CD4-positive, CD25-positive, alpha-beta regulatory T cell (primary cell): ENCODE measurements at regions not wholly inside any gene's neighbourhood (a gene's known extent, or its start where the extent isn't known, plus 50 kb on each side); places are given as distances from the start of the nearest gene placed in this dataset.

Source experiments
- ATAC-seq, 2 donors: fragments of 150-1000 bp; cut with Tn5 transposase; one replicate each; pipeline ENCODE4 v1.10.0; 2021; ENCODE audit warnings: low read depth in 2 of 2, moderate number of reproducible peaks in 2 of 2, moderate library complexity in 1 of 2
- DNase-seq, 3 donors: peaks; one replicate each; pipeline versions ENCODE4 v3.0.0 to v3.0.0-alpha.2; 2012 to 2022; ENCODE audit warnings: mixed read lengths in 1 of 3
- H3K27ac ChIP-seq: one replicate; pipeline ENCODE4 v1.7.0; 2013; ENCODE audit warnings: mild to moderate bottlenecking, low read length; ENCODE audit not compliant: insufficient read depth, poor library complexity, severe bottlenecking
- H3K27me3 ChIP-seq: one replicate; pipeline ENCODE4 v1.7.0; 2013; ENCODE audit warnings: low read length; ENCODE audit not compliant: control insufficient read depth, insufficient read depth
- H3K36me3 ChIP-seq: one replicate; pipeline ENCODE4 v1.7.0; 2013; ENCODE audit warnings: mild to moderate bottlenecking, low read length, moderate library complexity; ENCODE audit not compliant: control insufficient read depth, insufficient read depth
- H3K4me1 ChIP-seq: 2 replicates; pipeline ENCODE4 v1.7.0; 2013; ENCODE audit warnings: mild to moderate bottlenecking, low read length; ENCODE audit not compliant: insufficient read depth, control insufficient read depth, poor library complexity, severe bottlenecking
- H3K4me3 ChIP-seq: one replicate; pipeline ENCODE4 v1.7.0; 2013; ENCODE audit warnings: low read depth, mild to moderate bottlenecking, low read length, moderate library complexity
- H3K9me3 ChIP-seq, 2 experiments: 1 replicate in 1 of 2; 2 replicates in 1 of 2; pipeline ENCODE4 v1.7.0; 2013; ENCODE audit warnings: low read length in 2 of 2, mild to moderate bottlenecking in 1 of 2, moderate library complexity in 1 of 2; ENCODE audit not compliant: control insufficient read depth in 2 of 2
- H3K27ac Mint-ChIP-seq, 3 donors: one replicate each; pipeline ENCODE4 v1.8.0; 2020 to 2022; ENCODE audit warnings: mild to moderate bottlenecking in 3 of 3, mixed read lengths in 3 of 3, moderate library complexity in 2 of 3
- H3K27me3 Mint-ChIP-seq: one replicate; pipeline ENCODE4 v1.8.0; 2022; ENCODE audit warnings: mild to moderate bottlenecking, mixed read lengths
- H3K36me3 Mint-ChIP-seq: one replicate; pipeline ENCODE4 v1.8.0; 2020; ENCODE audit warnings: mixed read lengths
- H3K4me1 Mint-ChIP-seq, 4 donors: one replicate each; pipeline ENCODE4 v1.8.0; 2020 to 2022; ENCODE audit warnings: mixed read lengths in 4 of 4, mild to moderate bottlenecking in 1 of 4
- H3K4me3 Mint-ChIP-seq, 4 donors: one replicate each; pipeline ENCODE4 v1.8.0; 2020 to 2022; ENCODE audit warnings: mild to moderate bottlenecking in 4 of 4, mixed read lengths in 4 of 4, moderate library complexity in 3 of 4
- H3K9me3 Mint-ChIP-seq, 7 donors: one replicate each; pipeline ENCODE4 v1.8.0; 2020 to 2022; ENCODE audit warnings: mixed read lengths in 7 of 7, mild to moderate bottlenecking in 3 of 7, moderate library complexity in 2 of 7

DNA sequence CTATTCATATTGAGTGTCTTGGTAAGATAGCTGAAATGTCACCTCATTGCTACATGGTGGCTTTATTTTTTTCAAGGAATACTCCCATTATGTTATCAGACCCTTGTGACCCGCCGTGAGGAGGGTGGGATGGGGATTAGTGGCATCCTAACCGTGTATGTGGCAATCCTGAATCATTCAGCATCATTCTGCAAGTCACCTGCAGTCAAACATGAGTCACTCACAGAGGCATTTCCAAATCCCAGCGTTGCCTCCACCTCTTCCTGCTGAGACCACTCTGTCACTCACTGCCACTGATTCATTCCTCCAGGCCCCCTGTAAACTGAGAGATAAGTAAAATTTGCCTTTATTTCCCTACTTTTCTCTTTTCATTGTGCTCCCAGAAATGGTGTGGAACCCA, 307.4 kb upstream of the KLHL29 start:
- Mint-ChIP-seq H3K27ac (no peak overlapping the region), H3K4me3 (no peak overlapping the region), H3K4me1 (no peaks in the 10 kb centered on the region)

DNA sequence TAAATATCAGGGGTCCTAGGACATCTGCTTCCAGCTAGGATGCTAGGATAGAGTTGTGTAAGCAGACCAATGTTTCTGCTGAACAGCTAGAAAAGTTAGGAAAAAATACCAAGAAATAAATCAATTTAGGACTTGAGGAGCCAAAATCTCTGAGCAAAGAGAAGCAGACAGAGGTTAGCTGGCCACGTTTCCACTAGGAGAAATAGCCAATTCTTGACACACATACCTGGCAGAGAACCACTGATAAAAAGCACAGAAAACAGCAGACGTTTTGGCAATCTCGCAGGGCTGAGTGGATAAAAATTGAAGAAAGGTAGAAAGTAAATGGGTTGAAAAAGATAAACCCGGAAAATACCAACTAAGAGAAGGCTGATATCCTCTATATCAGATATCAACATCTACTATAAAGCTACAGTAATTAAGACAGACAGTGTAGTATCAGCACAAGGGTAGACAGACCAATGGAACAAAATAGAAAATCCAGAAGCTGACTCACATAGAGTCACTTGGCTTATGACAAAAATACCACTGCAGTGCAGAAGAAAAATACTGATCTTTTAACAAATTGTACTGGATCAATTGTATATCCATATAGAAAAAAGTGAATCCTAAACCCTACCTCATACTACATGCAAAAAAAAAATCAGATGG, 306.1 kb upstream of the KLHL29 start:
- H3K27ac ChIP-seq, result no peak overlapping the region
- Mint-ChIP-seq H3K27ac (no peak overlapping the region), H3K36me3 (no peaks in the 10 kb centered on the region), H3K27me3 (peaks cover 4% of the 10 kb centered on the region), H3K9me3 (peaks cover 0 to 14% (median 2%) of the 10 kb centered on the region in 7 donors), H3K4me3 (no peak overlapping the region), H3K4me1 (no peaks in the 10 kb centered on the region)
- no peak for ATAC-seq
- H3K36me3 ChIP-seq, result no peaks in the 10 kb centered on the region
- H3K9me3 ChIP-seq, result no peaks in the 10 kb centered on the region
- no peaks in the 10 kb centered on the region for H3K4me1 ChIP-seq
- no peak overlapping the region for H3K4me3 ChIP-seq
- no peak for DNase-seq
- H3K27me3 ChIP-seq, result no peaks in the 10 kb centered on the region

More for the DNA sequence above, 307.4 kb upstream of the KLHL29 start:
- no peaks in the 10 kb centered on the region for H3K4me1 ChIP-seq
- H3K9me3 ChIP-seq, result no peaks in the 10 kb centered on the region
- no peak overlapping the region for H3K27ac ChIP-seq
- H3K27me3 ChIP-seq, result no peaks in the 10 kb centered on the region
- no peak overlapping the region for H3K4me3 ChIP-seq
- DNase-seq (no peak), ATAC-seq (no peak)
- Mint-ChIP-seq H3K9me3 (peaks cover 0 to 9% (median 2%) of the 10 kb centered on the region in 7 donors), H3K27me3 (peaks cover 4% of the 10 kb centered on the region), H3K36me3 (no peaks in the 10 kb centered on the region)
- no peaks in the 10 kb centered on the region for H3K36me3 ChIP-seq

DNA sequence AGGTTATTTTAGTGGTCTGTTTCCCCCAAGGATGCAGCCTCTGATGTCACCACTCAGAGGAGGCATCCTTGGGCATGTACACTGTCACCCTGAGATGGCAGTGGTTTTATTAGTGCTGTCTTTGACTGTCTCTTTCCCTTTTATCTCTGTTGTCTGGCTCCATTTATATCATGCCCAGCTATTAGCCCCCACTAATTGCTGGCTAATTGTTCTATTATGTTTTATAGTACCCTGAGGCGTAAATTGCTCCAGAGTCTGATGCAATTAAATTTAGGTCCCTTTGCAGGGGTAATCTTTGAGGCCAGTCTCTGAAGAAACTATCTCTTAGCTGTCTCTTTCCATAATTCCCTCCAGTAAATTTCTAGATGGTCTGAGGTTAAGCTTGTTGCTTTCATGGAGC, 301.0 kb upstream of the KLHL29 start:
- Histone ChIP-seq H3K4me3 (no peak overlapping the region), H3K27ac (no peak overlapping the region), H3K27me3 (no peaks in the 10 kb centered on the region), H3K4me1 (no peaks in the 10 kb centered on the region), H3K36me3 (no peaks in the 10 kb centered on the region), H3K9me3 (no peaks in the 10 kb centered on the region)
- DNase-seq (no peak), ATAC-seq (no peak)
- H3K36me3 Mint-ChIP-seq, result no peaks in the 10 kb centered on the region
- no peak overlapping the region for H3K4me3 Mint-ChIP-seq
- H3K9me3 Mint-ChIP-seq, result peaks cover 0 to 23% (median 2%) of the 10 kb centered on the region in 7 donors
- no peaks in the 10 kb centered on the region for H3K4me1 Mint-ChIP-seq
- no peak overlapping the region for H3K27ac Mint-ChIP-seq
- no peaks in the 10 kb centered on the region for H3K27me3 Mint-ChIP-seq

DNA sequence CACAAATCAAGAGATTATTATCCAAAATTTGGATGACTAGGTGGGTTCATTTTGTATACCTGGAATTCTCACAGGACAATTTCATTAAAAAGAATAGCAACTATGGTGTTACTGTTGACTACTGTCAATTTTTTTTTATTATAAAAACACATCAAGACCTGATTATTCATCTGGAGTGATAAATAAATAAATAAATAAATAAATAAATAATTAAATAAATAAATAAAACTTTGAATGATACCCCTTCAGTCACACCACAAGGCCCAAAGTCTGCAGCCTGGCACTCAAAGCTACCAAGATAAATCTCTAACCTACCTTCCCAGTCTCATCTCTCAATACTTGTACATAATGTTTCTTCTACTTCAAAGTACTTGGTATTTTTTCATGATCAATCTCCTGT, 294.0 kb upstream of the KLHL29 start:
- DNase-seq (no peak), ATAC-seq (no peak)
- H3K4me3 ChIP-seq, result no peak overlapping the region
- no peaks in the 10 kb centered on the region for H3K9me3 ChIP-seq
- H3K36me3 ChIP-seq, result no peaks in the 10 kb centered on the region
- no peaks in the 10 kb centered on the region for H3K4me1 ChIP-seq
- Mint-ChIP-seq H3K36me3 (no peaks in the 10 kb centered on the region), H3K27ac (no peak overlapping the region), H3K4me3 (no peak overlapping the region), H3K27me3 (no peaks in the 10 kb centered on the region), H3K4me1 (no peaks in the 10 kb centered on the region), H3K9me3 (peaks cover 0 to 16% (median 2%) of the 10 kb centered on the region in 7 donors)
- H3K27me3 ChIP-seq, result no peaks in the 10 kb centered on the region
- no peak overlapping the region for H3K27ac ChIP-seq

DNA sequence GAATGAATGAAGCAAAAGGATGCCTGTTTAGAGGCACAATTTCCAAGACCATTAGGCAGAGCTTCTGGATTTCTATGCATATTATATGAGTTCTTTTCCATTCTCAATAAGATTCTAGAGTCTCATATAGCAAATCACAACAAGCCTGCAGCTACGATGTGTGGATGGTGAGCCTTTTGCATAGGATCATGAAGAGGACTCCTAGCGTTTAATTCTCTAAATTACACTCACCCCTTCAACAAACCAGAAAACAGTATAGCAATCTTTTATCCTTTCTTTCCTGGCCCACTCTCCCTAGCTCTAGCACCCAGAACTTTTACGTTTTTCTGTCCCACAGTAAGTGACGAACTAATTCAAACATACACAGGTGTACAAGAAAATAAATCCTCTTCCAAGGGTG, 293.1 kb upstream of the KLHL29 start:
- H3K27me3 Mint-ChIP-seq, result no peaks in the 10 kb centered on the region
- Histone ChIP-seq H3K27me3 (no peaks in the 10 kb centered on the region), H3K9me3 (no peaks in the 10 kb centered on the region), H3K27ac (no peak overlapping the region), H3K4me3 (no peak overlapping the region), H3K4me1 (no peaks in the 10 kb centered on the region), H3K36me3 (no peaks in the 10 kb centered on the region)
- no peaks in the 10 kb centered on the region for H3K36me3 Mint-ChIP-seq
- ATAC-seq (no peak), DNase-seq (no peak)
- H3K27ac Mint-ChIP-seq, result no peak overlapping the region
- H3K4me1 Mint-ChIP-seq, result no peaks in the 10 kb centered on the region
- no peak overlapping the region for H3K4me3 Mint-ChIP-seq
- H3K9me3 Mint-ChIP-seq, result peaks cover 0 to 16% (median 2%) of the 10 kb centered on the region in 7 donors

DNA sequence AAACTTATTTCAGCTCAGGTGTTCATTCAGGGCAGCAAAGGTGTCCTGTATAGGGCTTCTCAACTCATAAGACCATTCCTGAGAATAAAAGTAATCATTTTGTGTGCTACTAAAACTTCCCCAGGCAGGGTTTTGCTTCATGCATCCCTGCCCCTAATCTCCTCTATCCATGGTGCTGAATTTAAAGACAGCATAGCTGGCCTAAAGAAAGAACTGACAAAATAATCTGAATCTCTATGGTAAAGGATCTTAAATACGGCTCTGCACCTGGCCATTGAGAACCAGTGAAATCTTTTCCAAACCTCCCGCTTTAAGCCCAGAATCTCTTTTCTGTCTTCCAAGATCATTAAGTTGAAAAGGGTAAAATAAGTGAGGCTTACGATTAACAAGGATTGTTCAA, 292.1 kb upstream of the KLHL29 start:
- Mint-ChIP-seq H3K36me3 (no peaks in the 10 kb centered on the region), H3K4me1 (no peaks in the 10 kb centered on the region), H3K9me3 (peaks cover 0 to 10% (median 0%) of the 10 kb centered on the region in 7 donors), H3K27me3 (no peaks in the 10 kb centered on the region), H3K27ac (no peak overlapping the region), H3K4me3 (no peak overlapping the region)
- Histone ChIP-seq H3K4me3 (no peak overlapping the region), H3K27me3 (no peaks in the 10 kb centered on the region), H3K27ac (no peak overlapping the region), H3K36me3 (no peaks in the 10 kb centered on the region), H3K4me1 (no peaks in the 10 kb centered on the region), H3K9me3 (no peaks in the 10 kb centered on the region)
- ATAC-seq (no peak), DNase-seq (no peak)

DNA sequence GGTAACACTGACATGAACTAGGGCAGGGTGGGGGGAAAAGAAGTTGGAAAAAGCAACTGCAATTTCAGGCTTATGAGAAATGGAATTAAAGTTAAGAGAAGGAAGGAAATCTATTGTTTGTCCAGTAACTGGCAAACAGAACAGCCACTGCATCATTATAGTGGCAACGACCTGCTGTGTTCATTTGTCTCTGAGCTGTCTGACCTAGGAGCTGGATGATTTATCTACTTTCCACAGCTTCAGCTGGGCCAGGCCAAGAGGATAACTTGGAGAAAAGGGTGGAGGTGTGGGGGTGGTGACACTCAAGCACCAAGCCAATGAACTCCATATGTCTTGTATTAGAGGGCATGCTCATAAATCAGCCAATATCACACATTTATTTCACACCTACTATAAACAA, 291.5 kb upstream of the KLHL29 start:
- H3K9me3 ChIP-seq, result no peaks in the 10 kb centered on the region
- Mint-ChIP-seq H3K4me3 (no peak overlapping the region), H3K4me1 (no peaks in the 10 kb centered on the region), H3K27ac (no peak overlapping the region), H3K36me3 (no peaks in the 10 kb centered on the region), H3K9me3 (peaks cover 0 to 7% (median 0%) of the 10 kb centered on the region in 7 donors), H3K27me3 (no peaks in the 10 kb centered on the region)
- ATAC-seq, result no peak
- no peaks in the 10 kb centered on the region for H3K36me3 ChIP-seq
- no peak overlapping the region for H3K27ac ChIP-seq
- no peaks in the 10 kb centered on the region for H3K4me1 ChIP-seq
- H3K27me3 ChIP-seq, result no peaks in the 10 kb centered on the region
- DNase-seq, result no peak
- no peak overlapping the region for H3K4me3 ChIP-seq

DNA sequence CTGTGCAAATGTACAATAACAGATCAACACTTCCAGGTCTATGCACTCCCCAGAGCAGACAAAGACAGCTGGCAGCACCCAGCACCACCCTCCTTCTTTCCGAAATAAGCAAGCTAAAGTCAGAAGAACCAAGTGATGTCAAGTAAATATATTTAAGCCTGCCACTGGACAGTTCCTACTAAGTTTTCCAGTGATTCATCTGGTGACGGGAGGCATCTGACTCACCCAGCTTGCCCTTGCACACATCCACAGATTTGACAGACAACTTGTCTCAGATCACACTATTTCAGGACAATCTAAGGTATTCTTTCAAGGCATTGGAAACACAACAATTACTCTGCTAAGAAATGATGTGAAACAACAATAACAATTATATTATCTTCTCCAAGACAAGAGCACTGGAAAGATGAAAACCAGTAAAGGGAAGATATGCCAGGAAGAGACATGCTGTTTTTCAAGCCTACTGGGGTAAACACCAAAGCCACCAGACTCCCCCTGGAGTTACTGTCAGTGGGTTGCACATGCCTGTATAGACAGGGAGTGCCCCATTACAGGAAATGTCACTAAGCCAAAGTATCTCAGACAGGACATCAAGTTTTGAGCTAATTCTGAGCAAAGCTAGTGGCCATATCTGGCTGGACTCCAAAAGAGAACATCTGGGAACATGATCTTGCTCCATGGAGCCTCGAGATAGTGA, 287.9 kb upstream of the KLHL29 start:
- DNase-seq (no peak), ATAC-seq (no peak)
- no peaks in the 10 kb centered on the region for H3K4me1 ChIP-seq
- H3K4me3 ChIP-seq, result no peak overlapping the region
- Mint-ChIP-seq H3K9me3 (peaks cover 0 to 8% (median 0%) of the 10 kb centered on the region in 7 donors), H3K36me3 (no peaks in the 10 kb centered on the region), H3K4me3 (no peak overlapping the region), H3K4me1 (no peaks in the 10 kb centered on the region), H3K27ac (no peak overlapping the region), H3K27me3 (no peaks in the 10 kb centered on the region)
- no peaks in the 10 kb centered on the region for H3K36me3 ChIP-seq
- H3K27me3 ChIP-seq, result no peaks in the 10 kb centered on the region
- H3K27ac ChIP-seq, result no peak overlapping the region
- peaks cover 0 to 5% of the 10 kb centered on the region in 2 experiments for H3K9me3 ChIP-seq
